GM21528 (cell line): ENCODE measurements at regions not wholly inside any gene's neighbourhood (a gene's known extent, or its start where the extent isn't known, plus 50 kb on each side); places are given as distances from the start of the nearest gene placed in this dataset.
"Not testable (repeated sequence)": the region's sequence is repeated elsewhere in the genome, so short reads cannot be mapped to it uniquely, and the experiment has no call there.

Source experiments
- ATAC-seq: cut with Tn5 transposase; IDR thresholded peaks from one replicate; pipeline ENCODE4 v1.9.1; 2021; ENCODE audit warnings: mild to moderate bottlenecking, moderate library complexity; ENCODE audit not compliant: unreplicated experiment, low FRiP score

DNA sequence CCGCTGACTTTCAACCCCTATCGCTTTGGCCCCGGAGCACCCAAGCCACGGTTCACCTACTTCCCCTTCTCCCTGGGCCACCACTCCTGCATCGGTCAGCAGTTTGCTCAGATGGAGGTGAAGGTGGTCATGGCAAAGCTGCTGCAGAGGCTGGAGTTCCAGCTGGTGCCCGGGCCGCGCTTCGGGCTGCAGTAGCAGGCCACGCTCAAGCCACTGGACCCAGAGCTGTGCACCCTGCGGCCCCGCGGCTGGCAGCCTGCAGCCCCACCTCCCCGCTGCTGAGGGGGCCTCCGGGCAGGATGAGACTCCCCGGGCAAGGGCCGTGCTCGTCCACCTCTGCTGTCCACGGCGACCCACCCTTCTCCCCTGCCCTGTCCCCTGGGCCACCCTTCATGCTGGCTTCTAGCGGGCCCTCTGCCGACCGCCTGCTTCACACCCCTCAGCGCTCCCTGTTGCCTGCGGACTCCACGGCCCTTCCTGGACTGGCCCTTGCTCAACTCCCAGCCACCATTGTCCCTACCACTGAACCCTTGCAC is 92.2 kb upstream of the TRABD2B start:
- ATAC-seq: no peak

GRCh38 chr1:48084826-48085225 is 87.6 kb upstream of the TRABD2B start:
- ATAC-seq: no peak

- no peak for ATAC-seq
Measured at GRCh38 chr1:48082271-48082962, 85.2 kb upstream of the TRABD2B start.

DNA sequence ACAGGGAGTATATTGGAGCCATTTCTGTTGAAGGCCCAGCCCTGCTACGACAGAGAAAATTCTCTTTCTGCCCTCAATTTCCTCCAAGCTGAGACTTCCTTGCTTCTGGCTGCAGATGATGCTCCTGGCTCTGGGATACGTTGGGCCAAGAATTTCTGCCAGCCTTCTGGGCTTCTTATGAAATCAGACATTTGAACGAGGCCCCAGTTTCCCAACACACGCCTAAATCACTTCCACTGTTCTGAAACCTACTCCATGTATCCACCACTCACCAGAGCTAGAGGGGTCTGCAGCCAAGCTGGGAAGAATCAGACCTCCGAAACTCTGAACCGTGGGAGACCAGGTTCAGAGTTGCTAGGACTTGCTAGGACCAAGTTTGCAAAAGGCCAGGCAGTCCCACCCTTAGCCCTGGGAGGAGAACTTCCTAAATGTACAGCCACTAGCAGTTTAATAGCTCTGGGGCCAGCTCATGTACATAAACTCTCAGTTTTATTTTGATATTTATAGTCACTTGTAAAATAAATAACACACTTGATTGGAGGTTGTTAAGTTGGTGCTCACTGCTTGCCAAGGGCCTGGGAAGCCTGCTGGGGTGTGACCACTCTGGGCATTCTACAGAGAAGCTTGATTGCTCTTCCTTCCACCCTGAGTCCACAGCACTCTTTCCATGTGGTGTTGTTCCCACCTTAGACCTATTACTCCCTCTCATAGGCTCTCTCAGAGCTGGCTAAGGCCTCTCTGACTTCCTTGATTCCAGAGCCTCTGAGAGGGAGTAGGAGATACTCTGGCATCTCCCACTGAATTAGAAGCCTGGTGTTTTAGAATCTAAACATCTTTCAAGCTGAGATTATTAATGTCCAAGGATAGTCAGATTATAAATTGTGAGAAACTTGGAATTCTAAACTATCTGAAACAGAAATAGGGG is 83.4 kb upstream of the TRABD2B start:
- ATAC-seq: no peak

DNA sequence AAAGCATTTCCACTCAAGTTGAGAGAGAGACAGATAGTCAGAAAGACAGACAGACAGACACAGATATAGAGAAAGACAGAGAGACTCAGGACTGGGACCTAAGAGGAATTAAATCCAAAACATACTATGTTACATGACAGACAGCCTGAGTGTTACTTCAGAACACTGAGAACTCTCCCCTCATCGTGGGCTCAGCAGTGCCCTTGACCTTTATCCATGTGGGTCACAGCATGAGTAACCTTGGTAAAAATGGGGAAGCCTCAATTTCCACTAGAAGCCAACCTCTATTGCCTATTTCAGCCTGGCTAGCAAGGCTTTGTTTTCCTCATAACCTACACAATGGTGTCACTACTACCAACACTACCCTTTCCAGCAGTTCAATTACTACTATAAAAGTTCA is 81.9 kb upstream of the TRABD2B start:
- ATAC-seq: no peak

GRCh38 chr1:48077795-48078222 is 80.6 kb upstream of the TRABD2B start:
- ATAC-seq: no peak

GRCh38 chr1:48076017-48076416 is 78.8 kb upstream of the TRABD2B start:
- ATAC-seq: no peak

- no peak for ATAC-seq
Measured at GRCh38 chr1:48073798-48074530, 76.8 kb upstream of the TRABD2B start.

DNA sequence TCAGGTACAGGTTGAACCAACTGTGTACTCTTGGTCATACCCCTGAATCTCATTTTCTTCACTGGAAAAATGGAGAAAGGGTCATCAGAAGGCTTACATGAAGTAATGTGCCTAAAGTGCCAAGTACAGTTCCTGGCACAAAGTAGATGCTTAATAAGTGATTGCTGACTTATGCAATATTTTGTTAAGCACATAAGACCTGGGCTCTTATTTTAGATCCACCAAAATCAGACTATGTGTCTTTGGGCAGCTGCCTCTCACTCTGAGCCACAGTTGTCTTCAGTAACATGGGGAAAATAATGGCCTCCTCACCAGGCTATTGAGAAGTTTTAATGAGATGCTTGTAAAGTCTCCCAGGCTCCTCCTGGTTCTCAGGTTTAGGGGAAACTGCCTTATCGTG is 74.3 kb upstream of the TRABD2B start:
- no peak for ATAC-seq

- ATAC-seq: no peak
Measured at GRCh38 chr1:48070396-48070750, 73.2 kb upstream of the TRABD2B start.

DNA sequence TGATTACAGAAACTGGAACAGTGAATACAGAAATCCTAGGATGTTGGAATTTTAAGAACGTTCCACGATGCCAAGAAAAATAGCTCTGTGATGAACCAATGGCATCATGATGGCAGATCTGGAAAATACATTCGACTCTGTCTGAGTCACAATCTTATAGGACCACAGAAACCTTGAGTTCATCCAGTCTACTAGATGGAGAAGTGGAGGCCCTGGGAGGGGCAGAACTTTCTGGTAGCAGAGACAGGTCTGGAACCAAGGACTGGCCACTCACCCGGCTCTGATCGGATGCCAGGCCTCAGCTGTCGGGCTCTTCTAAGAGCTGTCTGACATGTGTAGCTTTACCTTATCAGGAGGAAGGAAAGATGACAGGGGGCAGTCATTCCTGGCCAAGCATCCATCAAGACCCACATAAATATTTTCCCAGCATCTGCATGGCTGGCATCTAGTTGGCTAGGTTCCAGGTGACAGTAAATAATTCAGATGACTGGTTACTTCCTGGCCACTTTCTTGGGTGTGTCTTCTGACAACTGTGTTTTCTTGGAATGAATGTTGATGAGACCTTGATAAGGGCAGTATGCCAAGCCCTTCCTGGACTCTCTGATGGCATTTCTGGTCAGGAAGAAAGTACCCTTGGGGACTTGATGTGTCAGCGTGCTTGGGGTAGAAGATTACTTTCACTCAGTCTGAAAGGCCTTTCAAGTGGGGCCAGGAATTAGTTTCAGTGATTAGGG is 72.6 kb upstream of the TRABD2B start:
- ATAC-seq: no peak

DNA sequence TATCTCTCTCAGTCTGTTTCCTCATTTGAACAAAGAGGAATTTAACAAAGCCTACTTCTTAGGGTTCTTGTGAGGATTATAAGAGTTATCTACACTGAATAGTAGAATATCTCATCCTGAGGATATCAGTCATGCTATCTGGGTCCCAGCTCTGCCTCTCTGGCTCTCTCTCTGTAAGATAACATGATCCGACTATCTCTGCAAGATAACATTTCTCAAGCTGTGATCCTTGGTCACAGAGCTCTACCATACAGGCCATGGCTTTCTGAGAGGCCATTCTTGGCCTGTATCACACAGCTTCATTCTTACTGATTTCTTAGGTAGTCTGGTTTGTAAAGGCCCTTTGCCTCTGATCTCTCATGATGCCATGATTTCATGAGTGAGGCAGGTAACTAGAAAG is 71.0 kb upstream of the TRABD2B start:
- no peak for ATAC-seq

- ATAC-seq: no peak
Measured at GRCh38 chr1:48066936-48067335, 69.8 kb upstream of the TRABD2B start.

DNA sequence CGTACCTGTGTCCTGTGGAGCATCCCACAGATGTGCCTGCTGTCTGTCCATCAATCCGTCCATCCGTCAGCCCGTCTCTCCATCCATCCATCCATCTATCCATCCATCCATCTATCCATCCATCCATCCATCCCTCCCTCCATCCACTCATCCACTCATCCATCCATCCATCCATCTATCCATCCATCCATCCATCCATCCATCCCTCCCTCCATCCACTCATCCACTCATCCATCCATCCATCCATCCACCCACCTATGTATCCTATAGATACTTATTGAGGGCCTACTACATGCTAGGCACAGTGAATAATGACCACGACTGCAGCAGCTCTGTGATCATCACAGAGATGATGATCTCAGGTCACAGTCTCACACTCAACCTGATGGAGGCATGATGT is 67.5 kb upstream of the TRABD2B start:
- not testable (repeated sequence) for ATAC-seq

- no peak for ATAC-seq
Measured at GRCh38 chr1:48062353-48062752, 65.2 kb upstream of the TRABD2B start.

DNA sequence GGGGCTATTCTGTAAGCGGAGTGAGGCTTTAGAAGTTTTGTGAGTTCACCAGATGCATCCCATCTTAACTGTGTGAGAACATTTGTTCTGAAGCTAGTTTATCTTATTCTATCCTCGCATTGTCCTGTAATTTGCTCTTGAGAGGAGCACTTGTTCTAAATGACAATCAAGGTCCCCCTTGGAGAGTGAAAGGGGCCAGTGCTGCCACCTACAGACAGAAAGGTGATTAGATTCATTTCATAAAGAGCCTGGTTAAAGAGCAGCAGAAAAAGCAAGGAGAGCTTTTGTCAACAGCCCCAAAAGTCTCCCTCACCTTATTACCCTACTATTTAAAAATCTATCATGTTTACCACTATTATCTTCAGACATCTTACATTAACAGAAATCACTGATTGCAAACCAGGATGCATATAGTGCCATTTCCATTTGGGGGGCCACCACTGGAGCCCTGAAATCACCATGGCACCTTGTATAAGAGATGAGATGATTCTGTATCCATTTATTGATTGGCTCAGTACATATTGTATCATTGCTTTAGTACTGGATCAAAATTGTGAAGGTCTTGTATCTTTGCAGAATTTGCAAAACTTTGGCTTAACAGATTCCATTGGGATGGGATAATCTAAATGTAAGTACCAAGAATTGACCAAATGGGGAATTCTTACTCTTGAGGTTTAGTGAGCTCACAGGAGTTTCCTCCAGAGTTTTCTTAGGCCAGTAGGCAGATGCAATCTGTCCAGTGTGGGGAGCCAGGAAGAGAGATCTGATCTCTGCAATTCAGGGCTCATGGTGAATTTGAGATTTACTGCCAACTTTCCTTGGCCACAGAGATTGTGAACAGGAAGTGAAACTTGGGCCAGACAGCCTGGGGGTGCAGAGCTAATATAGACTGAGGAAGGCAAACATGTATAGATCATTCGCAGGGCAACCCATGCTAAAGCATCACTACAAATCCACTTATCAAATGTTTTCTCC is 64.3 kb upstream of the TRABD2B start:
- ATAC-seq: peak; percentile 63

GRCh38 chr1:48059289-48059688 is 62.1 kb upstream of the TRABD2B start:
- ATAC-seq: no peak

DNA sequence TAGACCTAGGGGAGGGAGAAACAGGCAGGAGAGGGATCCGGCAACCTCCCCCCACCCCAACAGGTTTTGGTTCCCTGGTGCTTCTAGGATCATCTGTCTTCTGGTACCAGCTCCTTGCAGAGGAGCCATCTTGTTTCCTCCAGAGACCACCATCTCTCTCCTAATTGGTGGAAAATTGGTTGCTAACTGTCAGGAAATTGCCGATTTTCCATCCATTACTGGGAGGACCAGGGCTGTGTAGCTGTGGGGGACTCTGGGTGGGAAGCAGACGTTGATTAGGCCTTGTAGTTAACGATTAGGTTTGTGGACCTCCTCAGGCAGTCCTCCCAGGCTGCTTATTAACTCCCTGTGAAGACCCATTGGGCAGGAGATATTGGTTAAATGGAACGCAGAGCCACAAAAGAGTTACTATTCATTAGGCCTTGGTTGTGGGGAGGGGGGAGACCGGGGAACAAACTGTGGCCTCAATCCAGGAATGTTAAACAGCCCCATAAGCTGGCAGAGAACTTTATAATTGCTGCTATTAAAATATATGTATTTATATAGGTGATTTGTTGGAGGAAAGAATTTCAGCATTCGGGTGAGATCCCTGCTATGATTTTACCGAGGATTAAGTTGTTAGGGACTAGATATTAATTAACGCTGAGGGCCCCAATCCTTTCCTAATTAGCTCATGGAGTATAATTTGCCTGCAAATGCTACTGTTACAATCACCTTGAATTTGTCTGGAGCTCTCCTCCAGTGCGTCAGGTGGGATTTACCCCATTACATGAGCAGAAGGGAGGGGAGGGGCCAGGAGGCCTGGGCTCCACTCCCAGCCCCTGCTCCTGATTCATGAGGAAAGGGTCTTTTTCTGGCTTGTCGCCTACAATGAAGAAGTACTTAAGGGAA is 61.2 kb upstream of the TRABD2B start:
- no peak for ATAC-seq
